Stimulated activated naive CD8-positive, alpha-beta T cell treated with anti-CD3 and anti-CD28 coated beads, Interleukin-15, amount 100 ng/mL, for 72 hours (primary cell): ENCODE measurements at regions not wholly inside any gene's neighbourhood (a gene's known extent, or its start where the extent isn't known, plus 50 kb on each side); places are given as distances from the start of the nearest gene placed in this dataset.

Experiments
- ATAC-seq: fragments of 150-1000 bp; cut with Tn5 transposase; 2 replicates; pipeline ENCODE4 v1.10.0; 2021; ENCODE audit warnings: mild to moderate bottlenecking, moderate library complexity
- DNase-seq, 2 donors: peaks; one replicate each; pipeline ENCODE4 v3.0.0; 2021 to 2022
- H3K27ac Mint-ChIP-seq, 2 donors: one replicate each; pipeline ENCODE4 v1.8.0; 2022; ENCODE audit warnings: mild to moderate bottlenecking in 2 of 2, mixed read lengths in 2 of 2, moderate library complexity in 2 of 2
- H3K27me3 Mint-ChIP-seq: one replicate; pipeline ENCODE4 v1.8.0; 2022; ENCODE audit warnings: mixed read lengths
- H3K4me1 Mint-ChIP-seq: one replicate; pipeline ENCODE4 v1.8.0; 2022; ENCODE audit warnings: mild to moderate bottlenecking, mixed read lengths
- H3K4me3 Mint-ChIP-seq, 2 donors: one replicate each; pipeline ENCODE4 v1.8.0; 2022; ENCODE audit warnings: mild to moderate bottlenecking in 2 of 2, mixed read lengths in 2 of 2, moderate library complexity in 1 of 2
- H3K9me3 Mint-ChIP-seq, 2 donors: one replicate each; pipeline ENCODE4 v1.8.0; 2022; ENCODE audit warnings: mixed read lengths in 2 of 2

DNA sequence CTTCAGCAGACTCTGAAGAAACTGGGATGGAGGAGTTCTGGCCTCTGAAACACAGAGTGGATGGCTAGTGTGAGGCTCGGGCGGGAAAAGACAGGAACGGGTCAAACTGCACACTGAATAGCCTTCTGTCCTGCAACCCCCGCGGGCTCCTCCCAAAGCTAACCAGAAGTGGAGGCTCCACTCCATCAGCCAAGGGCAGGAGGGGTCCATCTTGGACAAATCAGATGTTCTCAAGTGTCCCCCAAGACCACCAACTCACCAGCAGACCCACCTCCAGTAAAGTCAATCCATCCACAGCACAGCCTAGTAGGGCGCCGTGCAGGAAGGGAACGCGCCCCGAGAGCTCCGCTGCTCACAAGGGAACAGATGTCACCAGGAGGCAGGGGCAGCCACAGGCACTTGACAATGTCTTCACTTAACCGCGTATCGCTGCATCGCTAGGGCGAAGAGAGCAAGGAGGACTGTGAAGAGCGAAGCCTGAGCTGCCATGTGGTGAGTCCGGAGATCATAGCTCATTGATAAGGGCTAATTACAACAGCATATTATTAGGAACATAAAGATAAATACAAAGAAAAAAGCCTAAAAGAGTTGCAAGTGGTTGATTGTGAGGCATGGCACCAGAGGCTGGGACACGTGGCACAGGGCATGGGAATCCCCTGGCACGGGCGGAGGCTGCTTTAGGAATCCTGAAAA lies 494.6 kb upstream of the MYT1L start:
- H3K27ac Mint-ChIP-seq = no peak overlapping the region
- H3K4me1 Mint-ChIP-seq = no peaks in the 10 kb centered on the region
- H3K27me3 Mint-ChIP-seq = no peaks in the 10 kb centered on the region
- ATAC-seq (no peak), DNase-seq (no peak)
- no peak overlapping the region for H3K4me3 Mint-ChIP-seq
- H3K9me3 Mint-ChIP-seq = peaks cover 0 to 8% of the 10 kb centered on the region in 2 donors

DNA sequence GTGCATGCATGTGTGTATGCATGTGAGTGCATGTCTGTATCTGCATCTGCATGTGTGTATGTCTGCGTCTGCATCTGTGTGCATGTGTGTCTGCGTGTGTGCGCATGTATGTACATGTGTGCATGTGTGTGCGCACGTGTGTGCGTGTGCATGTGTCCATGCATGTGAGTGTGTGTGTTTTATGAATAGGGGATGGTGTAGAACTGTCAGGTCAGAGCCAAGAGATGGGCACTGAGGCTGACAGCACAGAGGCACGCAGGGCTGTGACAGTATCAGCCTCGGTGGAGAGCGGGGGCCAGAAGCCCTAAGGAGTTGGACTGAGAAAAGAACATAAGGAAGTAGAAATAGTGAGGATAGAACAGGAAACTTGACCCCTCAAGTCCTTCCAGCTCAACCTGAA lies 494.0 kb upstream of the MYT1L start:
- H3K27me3 Mint-ChIP-seq = no peaks in the 10 kb centered on the region
- H3K4me3 Mint-ChIP-seq = no peak overlapping the region
- H3K27ac Mint-ChIP-seq = no peak overlapping the region
- DNase-seq (no peak), ATAC-seq (no peak)
- peaks cover 0 to 8% of the 10 kb centered on the region in 2 donors for H3K9me3 Mint-ChIP-seq
- H3K4me1 Mint-ChIP-seq = no peaks in the 10 kb centered on the region

DNA sequence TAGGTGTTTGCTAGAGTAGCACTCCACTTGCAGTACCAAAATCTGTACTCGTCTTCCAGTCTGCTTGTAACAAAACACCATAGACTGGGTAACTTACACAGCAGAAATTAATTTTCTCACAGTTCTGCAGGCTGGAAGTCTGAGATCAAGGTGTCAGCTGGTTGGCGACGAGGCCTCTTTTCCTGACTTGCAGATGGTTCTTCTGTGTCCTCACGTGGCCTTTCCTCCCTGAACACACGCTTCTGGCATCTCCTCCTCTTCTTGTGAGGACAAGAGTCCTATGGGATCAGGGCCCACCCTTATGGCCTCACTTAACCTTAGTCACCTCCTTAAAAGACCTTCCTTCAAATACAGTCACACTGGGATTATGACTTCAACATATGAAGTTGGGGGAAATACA lies 493.5 kb upstream of the MYT1L start:
- H3K27ac Mint-ChIP-seq = no peak overlapping the region
- H3K27me3 Mint-ChIP-seq = peaks cover 4% of the 10 kb centered on the region
- ATAC-seq (no peak), DNase-seq (no peak)
- H3K4me3 Mint-ChIP-seq = no peak overlapping the region
- H3K9me3 Mint-ChIP-seq = peaks cover 0 to 8% of the 10 kb centered on the region in 2 donors
- H3K4me1 Mint-ChIP-seq = no peaks in the 10 kb centered on the region

DNA sequence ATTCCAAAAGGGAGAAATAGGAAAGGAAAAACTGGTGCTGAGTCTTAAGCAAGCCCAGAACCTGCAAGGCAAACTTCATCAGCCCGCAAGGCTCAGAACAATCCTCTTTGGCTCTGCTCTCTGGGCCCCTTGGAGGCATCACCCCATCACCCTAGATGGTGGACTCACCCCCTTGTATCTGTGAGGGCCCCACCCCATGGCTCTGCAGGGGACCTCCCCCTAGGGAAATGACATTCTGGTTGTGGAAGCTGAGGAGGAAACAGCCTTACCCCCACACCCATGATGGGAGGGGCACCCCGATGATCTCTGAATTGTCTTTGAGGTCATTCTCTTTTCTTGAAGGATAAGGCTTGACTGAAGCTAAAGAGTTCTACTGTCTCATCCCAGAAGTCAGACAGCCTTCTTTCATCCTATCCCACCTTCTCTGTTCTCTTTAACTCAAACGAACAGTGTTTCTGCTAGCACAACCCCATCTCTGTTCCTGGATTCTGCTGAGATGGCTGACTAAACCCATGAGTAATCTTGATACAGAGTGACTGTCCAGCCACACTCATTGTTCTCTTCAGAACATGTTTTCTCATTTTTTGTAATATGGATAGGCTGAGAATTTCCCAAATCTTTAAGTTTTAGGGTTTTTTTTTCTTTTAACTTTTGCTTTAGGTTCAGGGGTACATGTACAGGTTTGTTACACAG lies 492.1 kb upstream of the MYT1L start:
- Mint-ChIP-seq H3K4me1 (no peaks in the 10 kb centered on the region), H3K27me3 (peaks cover 17% of the 10 kb centered on the region), H3K9me3 (peaks cover 0 to 8% of the 10 kb centered on the region in 2 donors), H3K4me3 (no peak overlapping the region), H3K27ac (no peak overlapping the region)
- no peak for DNase-seq
- no peak for ATAC-seq

DNA sequence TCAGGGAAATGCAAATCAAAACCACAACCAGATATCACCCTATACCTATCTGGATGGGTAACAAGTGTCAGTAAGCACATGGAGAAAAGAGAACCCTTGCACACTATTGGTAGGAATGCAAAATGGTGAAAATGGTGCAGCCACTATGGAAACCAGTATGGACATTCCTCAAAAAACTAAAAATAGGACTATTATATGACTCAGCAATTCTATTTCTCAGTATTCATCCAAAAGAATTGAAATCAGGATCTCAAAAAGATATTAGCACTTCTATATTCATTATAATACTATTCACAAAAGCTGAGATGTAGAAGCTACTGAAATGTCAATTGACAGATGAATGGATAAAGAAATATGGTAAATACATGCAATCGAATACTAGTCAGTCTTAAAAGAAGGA lies 491.1 kb upstream of the MYT1L start:
- H3K4me3 Mint-ChIP-seq = no peak overlapping the region
- DNase-seq (no peak), ATAC-seq (no peak)
- peaks cover 27% of the 10 kb centered on the region for H3K27me3 Mint-ChIP-seq
- no peak overlapping the region for H3K27ac Mint-ChIP-seq
- peaks cover 8% of the 10 kb centered on the region in 2 donors for H3K9me3 Mint-ChIP-seq
- H3K4me1 Mint-ChIP-seq = no peaks in the 10 kb centered on the region

DNA sequence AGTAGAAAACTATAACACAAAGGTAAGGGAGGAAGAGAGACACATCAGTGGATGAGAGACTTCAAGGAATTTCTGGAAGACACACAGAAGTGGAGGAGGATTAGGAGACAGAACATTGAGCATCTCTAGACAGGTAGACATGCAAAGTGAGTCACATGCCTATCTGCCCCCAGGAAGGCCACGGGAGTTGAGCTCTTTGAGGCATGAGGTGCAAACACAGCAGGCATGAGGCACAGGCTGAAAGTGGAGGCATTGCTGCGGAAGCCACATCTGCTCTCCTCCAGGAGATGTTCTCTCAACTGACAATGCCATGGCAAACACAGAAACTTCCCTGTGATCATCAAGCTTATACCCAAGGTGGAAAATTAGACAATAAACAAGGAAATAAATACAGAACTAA lies 481.6 kb upstream of the MYT1L start:
- peaks cover 21 to 38% of the 10 kb centered on the region in 2 donors for H3K9me3 Mint-ChIP-seq
- DNase-seq (no peak), ATAC-seq (no peak)
- no peak overlapping the region for H3K27ac Mint-ChIP-seq
- H3K4me1 Mint-ChIP-seq = no peaks in the 10 kb centered on the region
- no peak overlapping the region for H3K4me3 Mint-ChIP-seq
- H3K27me3 Mint-ChIP-seq = peaks cover 17% of the 10 kb centered on the region

DNA sequence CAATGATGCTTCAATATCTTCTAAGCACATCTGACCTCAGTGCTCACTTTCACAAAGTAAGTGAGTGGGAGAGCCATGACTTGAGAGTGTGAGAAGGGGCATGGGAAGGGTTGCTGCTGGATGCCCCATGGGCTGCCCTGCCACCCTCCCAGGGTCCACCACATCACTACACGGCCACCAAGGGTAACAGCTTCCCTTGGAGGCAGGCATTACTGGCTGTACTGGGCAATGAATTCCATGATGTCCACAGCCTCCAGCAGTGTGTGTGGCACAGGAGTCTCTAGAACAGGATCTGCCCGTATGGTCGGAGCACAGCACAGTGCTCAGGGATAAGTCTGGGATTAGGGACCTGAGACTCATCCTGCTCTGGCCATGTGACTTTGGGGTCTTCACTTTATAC lies 481.0 kb upstream of the MYT1L start:
- no peak overlapping the region for H3K27ac Mint-ChIP-seq
- ATAC-seq (no peak), DNase-seq (no peak)
- no peak overlapping the region for H3K4me3 Mint-ChIP-seq
- H3K4me1 Mint-ChIP-seq = no peaks in the 10 kb centered on the region
- H3K27me3 Mint-ChIP-seq = peaks cover 12% of the 10 kb centered on the region
- H3K9me3 Mint-ChIP-seq = peaks cover 21 to 35% of the 10 kb centered on the region in 2 donors

DNA sequence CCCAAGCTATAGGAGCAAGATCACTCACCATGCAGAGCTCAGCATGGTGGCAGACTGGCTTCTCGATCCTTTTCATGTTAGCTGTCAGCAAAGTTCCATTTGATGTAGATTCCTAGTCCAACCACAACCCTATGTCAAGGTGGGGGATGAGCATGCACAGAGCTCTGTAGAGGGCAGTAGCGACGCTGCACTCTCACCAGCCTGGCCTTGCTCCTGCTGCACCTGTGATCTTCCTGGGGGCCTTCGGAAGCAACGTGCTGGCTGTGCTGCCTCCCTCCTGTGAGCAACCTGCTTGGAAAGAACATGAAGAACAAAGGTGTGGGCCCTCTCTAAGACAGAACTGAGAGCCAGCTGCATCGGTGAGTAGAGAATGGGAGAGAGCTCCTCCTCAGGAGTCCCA lies 479.4 kb upstream of the MYT1L start:
- no peak for ATAC-seq
- Mint-ChIP-seq H3K4me3 (no peak overlapping the region), H3K27ac (no peak overlapping the region), H3K9me3 (peaks cover 21 to 35% of the 10 kb centered on the region in 2 donors), H3K4me1 (no peaks in the 10 kb centered on the region), H3K27me3 (peaks cover 11% of the 10 kb centered on the region)
- DNase-seq = no peak

DNA sequence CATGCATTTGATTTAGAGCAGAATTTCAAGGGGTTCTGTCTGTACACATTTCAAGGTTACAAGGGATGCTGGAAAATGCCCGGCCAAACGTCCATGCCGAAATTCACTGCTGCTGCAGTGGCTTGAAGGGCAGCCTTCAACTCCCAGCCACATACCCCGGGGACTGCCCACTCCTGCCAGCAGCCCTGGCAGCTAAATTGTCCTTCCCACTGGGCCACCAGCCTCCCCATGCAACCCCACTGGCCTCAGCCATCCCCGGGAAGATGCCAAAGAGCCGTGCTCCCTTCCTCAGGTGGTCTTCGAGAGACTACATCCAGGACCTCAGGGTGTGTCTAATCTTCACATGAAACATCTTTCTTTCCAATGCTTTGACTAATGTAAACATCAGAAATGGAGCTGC lies 478.7 kb upstream of the MYT1L start:
- no peak for DNase-seq
- Mint-ChIP-seq H3K4me3 (no peak overlapping the region), H3K27ac (no peak overlapping the region), H3K27me3 (peaks cover 11% of the 10 kb centered on the region), H3K9me3 (peaks cover 20 to 34% of the 10 kb centered on the region in 2 donors), H3K4me1 (no peaks in the 10 kb centered on the region)
- no peak for ATAC-seq

DNA sequence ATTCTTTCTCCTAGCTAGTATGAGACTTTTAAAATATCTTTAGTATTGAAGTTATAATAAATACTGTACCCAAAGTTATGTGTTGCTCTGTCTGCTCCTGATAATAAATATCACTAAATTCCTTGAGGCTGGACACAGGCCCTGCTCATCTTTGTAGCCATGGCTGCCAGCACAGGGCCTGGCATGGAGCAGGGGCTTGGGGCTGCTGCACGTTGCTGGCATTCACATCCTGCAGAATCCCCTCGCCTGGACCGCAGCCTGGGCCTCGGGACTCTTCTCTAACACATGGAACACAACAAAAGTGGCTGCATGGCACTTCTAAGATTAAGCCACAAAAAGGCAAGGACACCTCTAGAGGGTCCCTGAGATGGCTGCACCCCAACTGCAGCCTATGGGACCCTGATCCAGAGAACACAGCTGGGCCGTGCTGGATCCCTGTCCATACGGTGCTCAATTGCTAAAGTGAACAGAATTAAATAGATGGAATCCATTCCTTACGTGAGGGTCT lies 477.5 kb upstream of the MYT1L start:
- Mint-ChIP-seq H3K4me3 (no peak overlapping the region), H3K9me3 (peaks cover 9 to 22% of the 10 kb centered on the region in 2 donors), H3K27me3 (peaks cover 11% of the 10 kb centered on the region), H3K4me1 (no peaks in the 10 kb centered on the region), H3K27ac (no peak overlapping the region)
- DNase-seq (no peak), ATAC-seq (no peak)

DNA sequence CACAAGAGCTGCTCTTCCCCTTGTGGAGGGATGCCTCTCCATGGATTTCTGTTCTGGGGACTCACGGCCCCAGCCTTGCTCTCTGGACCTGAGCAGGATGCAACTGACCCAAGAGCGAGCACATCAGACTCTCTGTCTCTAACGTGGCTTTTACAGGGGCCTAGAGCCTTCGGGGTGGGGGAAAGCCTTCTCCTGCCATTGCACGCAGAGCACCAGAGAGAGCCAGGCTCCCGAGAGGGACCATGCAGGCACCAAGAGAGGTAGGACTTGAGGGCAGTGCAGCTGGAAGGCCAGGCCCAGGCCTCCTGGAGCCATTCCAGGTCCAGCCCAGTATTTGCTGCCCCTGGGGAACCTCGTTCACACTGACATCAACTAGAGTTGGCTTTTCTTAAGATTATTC lies 475.6 kb upstream of the MYT1L start:
- ATAC-seq (no peak), DNase-seq (no peak)
- Mint-ChIP-seq H3K9me3 (peaks cover 4 to 5% of the 10 kb centered on the region in 2 donors), H3K4me3 (no peak overlapping the region), H3K27me3 (peaks cover 11% of the 10 kb centered on the region), H3K27ac (no peak overlapping the region), H3K4me1 (no peaks in the 10 kb centered on the region)

DNA sequence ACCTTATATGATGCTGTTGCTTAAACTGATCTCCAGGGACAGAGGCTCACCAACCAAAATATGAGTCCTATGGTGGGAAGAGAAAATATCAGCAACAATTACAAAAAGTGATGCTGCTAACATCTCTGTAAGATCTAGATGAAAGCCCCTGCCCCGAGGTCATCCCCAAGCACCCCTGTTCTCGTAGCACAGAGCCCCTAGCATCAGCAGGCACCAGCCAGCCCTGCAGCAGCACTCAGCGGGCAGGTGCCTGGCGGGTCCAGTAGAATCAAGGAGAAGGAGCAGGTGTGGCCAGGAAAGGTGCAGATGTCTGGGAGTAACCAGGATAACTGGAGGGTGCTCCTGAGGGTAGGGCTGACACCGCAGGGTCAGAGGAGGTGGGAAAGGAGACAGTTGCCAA lies 474.2 kb upstream of the MYT1L start:
- peaks cover under 1 to 5% of the 10 kb centered on the region in 2 donors for H3K9me3 Mint-ChIP-seq
- H3K4me1 Mint-ChIP-seq = no peaks in the 10 kb centered on the region
- DNase-seq = no peak
- H3K4me3 Mint-ChIP-seq = no peak overlapping the region
- H3K27me3 Mint-ChIP-seq = peaks cover 8% of the 10 kb centered on the region
- ATAC-seq = no peak
- no peak overlapping the region for H3K27ac Mint-ChIP-seq

DNA sequence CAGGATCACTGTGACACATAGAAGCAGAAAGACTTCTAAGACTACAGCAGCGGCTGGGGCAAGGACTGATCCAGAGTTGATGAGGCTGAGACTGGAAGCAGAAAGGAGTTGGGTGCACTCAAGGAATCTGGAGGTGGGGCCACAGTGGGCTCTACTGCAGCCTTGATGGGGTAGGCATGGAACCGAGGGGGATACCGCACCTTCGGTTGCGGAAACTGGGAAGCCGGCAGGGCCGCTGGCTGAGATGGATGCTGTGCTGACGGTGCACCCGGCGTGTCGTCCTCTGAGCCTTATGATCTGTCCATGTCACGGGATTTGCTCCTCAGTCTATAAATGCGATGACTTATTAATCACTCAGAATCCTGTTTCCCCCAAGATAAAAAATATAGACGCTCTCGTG lies 473.5 kb upstream of the MYT1L start:
- peaks cover 0 to 5% of the 10 kb centered on the region in 2 donors for H3K9me3 Mint-ChIP-seq
- no peak for ATAC-seq
- peaks cover under 1% of the 10 kb centered on the region for H3K27me3 Mint-ChIP-seq
- no peak for DNase-seq
- H3K27ac Mint-ChIP-seq = no peak overlapping the region
- H3K4me3 Mint-ChIP-seq = no peak overlapping the region
- no peaks in the 10 kb centered on the region for H3K4me1 Mint-ChIP-seq

DNA sequence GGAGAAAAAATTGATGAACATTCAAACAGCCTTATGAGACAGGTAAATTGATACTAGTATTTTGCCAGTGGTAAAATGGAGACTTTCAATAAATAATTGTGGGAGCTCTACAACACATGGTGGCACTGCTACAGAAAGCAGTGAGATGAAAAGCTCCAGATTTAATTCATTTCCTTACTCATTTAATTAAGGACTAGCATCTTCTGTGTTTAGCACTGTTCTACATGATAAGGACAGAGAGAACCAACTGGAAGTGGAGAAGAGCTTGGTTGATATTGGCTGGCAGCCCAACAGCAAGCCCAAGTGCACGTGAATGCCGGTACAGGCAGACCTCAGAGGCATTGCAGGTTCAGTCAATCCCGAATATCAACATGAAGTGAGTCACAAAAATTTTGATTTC lies 470.4 kb upstream of the MYT1L start:
- DNase-seq (no peak), ATAC-seq (no peak)
- Mint-ChIP-seq H3K27me3 (no peaks in the 10 kb centered on the region), H3K4me3 (no peak overlapping the region), H3K27ac (no peak overlapping the region), H3K9me3 (peaks cover 0 to 5% of the 10 kb centered on the region in 2 donors), H3K4me1 (no peaks in the 10 kb centered on the region)

DNA sequence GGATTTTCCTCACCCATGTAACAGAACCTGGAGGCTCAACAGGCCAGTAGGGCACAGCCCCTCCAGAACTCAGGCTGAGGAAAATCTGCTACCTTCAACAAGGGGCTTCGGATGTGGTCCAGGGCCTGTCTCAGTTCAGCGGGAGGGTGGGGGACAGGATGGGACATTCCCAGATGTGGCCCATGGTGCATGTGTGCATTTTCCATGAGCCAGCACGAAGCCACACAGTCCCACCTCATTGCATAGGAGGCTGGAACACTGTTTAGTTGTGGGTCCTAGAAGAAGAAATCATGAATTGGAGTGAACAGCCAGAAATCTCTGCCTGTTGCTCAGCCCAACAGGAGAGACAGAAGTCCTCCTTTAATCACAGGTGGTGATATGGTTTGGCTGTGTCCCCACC lies 469.6 kb upstream of the MYT1L start:
- H3K4me1 Mint-ChIP-seq = no peaks in the 10 kb centered on the region
- peaks cover 0 to 5% of the 10 kb centered on the region in 2 donors for H3K9me3 Mint-ChIP-seq
- no peak for ATAC-seq
- H3K27me3 Mint-ChIP-seq = no peaks in the 10 kb centered on the region
- no peak for DNase-seq
- H3K27ac Mint-ChIP-seq = no peak overlapping the region
- H3K4me3 Mint-ChIP-seq = no peak overlapping the region

DNA sequence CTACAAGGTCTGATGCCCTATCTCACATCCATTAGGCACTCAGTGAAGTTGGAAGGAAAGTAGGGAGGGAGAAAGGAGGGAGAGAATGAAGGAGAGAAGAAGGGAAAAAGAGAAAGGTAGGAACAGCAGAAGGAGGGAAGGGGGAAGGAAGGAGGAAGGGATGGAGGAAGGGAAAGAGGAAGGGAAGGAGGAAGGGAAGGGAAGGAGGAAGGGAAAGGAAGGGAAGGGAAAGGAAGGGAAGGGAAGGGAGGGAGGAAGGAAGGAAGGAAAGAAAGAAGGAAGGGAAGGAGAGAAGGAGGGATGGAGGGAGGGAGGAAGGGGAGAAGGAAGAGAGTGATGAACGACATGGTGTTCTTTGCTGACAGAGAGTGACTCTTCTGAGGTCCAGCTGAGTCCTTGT lies 468.9 kb upstream of the MYT1L start:
- no peak for ATAC-seq
- Mint-ChIP-seq H3K4me3 (no peak overlapping the region), H3K9me3 (peaks cover 0 to 5% of the 10 kb centered on the region in 2 donors)

More for the DNA sequence above, 468.9 kb upstream of the MYT1L start:
- Mint-ChIP-seq H3K27me3 (no peaks in the 10 kb centered on the region), H3K4me1 (no peaks in the 10 kb centered on the region), H3K27ac (no peak overlapping the region)
- no peak for DNase-seq
